Posterior cingulate gyrus (tissue), 11 donors: ENCODE measurements at regions not wholly inside any gene's neighbourhood (a gene's known extent, or its start where the extent isn't known, plus 50 kb on each side); places are given as distances from the start of the nearest gene placed in this dataset.

ENCODE experiments used
- DNase-seq, 10 donors: peaks; one replicate each; pipeline versions ENCODE4 v3.0.0 to v3.0.0-alpha.2; 2020 to 2021; ENCODE audit warnings: mixed read lengths in 3 of 10
- intact Hi-C: fragments of 100-400 bp; cut with DNase I; formaldehyde crosslinking; loops from one replicate; pipeline ENCODE4 v1.15.1; 2023

DNA sequence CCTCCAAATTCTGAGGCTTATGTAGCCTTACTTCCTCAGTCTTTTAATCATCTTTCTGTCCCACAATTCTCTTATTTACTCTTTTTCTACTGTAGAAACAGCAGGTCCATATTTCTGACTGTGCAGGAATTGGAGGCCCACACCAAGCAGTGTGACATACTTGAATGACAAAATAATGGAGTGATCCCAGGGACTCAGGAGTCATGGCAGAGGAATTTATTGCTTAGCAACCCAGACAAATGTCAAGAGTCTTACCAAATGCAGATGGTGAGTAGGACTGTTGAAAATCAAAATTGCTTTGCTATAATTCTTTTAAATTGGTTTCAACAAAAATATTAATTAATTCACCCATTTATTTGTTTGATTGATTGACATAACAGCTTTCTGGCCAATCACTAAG, 59.9 kb downstream of the HTR1B start:
- DNase-seq, result no peak
- intact Hi-C loops, result no loop called here

DNA sequence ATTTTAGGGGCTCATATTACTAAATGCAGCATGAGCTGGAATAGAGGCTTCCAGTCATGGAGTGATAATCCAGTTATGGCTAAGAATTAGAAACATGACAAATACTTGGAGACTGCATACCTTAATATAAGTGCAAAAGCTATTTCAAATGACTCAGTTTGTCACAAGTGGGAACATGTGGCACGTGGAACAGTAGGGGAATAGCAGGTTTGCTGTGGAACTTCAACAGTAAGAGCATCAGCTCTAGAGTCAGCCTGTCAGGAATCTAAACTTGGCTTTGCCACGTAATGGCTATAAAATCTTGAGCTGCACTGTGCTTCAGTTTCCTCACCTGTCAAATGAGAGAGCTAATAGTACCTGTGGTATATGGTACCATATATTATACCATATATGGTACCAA, 62.1 kb downstream of the HTR1B start:
- DNase-seq, result no peak
- intact Hi-C loops, result no loop called here

DNA sequence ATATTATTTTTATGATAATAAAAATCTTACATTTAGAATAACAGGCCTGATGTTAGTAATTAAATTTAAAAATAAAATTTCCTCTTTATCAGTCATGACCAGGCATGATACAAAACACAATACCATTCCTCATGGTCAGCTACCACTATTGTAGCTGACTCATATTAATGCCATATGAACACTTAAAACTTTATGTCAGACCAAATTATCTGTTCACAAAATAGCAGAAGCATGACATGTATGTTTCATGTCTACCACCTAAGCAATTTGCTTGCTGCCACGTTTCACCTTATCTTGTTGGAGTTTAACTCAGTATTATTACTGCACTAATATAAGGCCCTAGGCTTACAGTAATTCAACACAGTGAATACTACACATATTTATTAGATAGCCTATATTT, 65.7 kb downstream of the HTR1B start:
- no peak for DNase-seq
- intact Hi-C loops, result no loop called here

DNA sequence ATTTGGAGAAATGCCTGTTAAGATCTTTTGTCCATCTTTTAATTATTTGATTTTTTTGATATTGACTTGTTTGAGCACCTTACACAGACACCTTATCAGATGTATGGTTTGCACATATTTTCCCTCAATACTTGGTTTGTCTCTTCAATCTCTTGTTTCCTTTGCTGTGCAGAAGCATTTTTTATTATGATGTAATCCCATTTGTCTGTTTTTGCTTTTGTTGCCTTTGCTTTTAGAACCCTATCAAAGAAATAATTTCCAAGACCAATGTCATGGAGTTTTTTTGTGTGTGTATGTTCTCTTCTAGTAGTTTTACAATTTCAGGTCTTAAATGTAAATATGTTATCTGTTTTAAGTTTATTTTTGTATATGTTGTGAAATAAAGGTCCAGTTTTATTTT, 73.9 kb downstream of the HTR1B start:
- no peak for DNase-seq
- intact Hi-C loops, result no loop called here

DNA sequence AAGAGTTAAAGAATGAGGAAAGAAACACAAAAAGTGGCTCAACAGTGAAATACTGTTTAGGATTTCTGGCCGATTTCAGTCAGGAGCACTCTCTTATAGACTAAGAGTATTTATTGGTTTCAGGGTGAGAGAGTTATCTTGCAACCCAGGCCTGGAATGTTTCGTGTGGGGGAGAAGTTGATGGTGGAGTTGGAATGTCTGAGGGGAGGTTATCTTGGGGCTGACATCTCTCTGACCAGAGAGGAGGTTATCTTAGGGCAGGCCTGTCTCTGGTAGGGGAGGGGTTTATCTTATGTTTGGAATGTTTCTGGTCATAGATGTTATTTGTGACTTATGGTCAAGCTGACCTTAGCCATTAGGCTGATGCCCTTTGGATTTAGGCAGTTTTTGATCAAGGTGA, 80.3 kb downstream of the HTR1B start:
- intact Hi-C loops, result no loop called here
- no peak for DNase-seq

DNA sequence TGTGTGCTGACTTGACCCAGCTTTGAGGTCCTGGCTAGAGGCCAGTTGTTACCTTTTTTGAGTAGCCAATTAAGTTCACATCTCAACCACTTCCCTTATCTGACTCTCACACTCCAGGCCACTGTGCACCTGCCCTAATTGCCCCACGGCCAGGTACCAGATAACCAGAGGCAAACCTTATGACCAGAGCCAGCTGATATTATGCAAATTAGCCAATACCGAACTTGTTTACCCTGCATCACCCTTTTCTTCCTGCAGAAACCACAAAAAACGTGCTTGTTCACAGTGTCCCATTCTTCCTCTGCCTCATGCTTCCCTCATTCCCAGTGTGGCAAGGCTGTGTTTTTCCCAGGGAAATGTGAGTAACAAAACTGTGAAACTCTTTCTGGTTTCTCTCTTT, 89.3 kb downstream of the HTR1B start:
- no peak for DNase-seq

DNA sequence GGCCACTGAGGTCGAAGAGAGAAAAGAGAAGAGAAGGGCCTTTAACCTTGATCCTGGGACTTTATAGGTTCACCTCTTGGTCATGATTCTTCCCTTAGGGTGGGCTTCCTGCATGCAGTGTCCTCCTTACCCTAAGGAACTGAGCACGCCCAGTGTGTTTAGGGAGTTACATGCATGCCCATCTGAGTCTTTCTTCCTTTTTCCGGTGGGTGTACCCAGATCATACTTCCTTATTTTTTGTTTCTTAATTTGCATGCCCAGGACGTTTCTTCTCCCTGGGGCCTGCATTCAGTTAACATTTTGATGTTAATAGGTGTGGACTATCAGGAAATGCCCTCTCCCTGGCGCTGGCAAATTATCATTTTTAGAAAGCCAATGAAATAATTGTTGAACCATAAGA, 91.5 kb downstream of the HTR1B start:
- intact Hi-C loops, result no loop called here
- no peak for DNase-seq

More for the DNA sequence above, 89.3 kb downstream of the HTR1B start:
- intact Hi-C loops, result no loop called here

DNA sequence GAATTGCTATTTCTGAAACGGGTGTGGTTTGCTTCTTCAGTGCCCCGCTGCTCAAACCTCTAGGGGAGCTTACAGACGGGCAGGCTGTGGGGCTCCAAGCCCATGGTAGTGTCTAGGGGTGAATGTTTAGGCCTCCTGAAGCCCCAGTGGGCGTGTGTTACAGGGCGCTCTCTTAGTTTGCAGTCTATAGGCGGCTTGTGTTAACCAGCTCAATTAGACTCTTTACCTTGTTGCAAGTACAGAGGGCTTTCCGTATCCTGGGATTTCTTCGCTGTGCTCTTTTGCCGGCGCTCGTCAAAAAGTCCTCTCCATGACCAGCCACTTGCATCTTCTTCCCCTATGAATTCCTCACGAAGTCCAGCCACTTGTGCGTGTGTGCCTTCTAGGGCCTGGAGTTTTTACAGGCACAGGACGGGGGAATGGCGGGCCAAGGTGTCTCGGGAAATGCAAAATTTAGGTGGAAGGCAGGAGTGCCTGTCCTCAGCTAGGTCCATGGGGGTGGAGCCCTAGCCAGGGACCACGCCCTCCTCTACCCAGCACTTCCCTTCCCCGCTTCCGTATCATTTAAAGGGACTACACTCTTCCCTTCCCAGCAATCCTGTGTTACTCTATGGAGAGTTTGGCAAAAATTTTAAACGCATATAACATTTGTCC, 94.5 kb downstream of the HTR1B start:
- no peak for DNase-seq
- intact Hi-C loops, result no loop called here

DNA sequence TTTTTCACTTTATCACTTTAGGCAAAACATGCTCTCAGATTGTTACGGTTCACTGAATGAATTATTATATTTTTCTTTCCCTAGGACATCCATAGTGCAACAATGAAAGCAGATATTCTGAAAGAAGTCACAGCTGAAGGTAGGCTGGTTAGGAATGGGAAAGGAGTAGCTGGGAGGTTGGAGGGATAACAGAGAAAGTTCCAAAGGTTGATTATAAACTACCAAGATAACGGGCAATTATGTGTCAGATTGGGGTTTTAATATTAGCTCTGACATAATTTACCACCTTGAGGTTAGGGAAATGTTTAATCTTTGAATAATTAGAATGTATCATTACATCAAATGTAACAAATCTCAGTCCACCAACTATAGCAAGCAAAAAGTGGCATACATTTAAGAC, 96.5 kb downstream of the HTR1B start:
- DNase-seq, result no peak
- intact Hi-C loops, result no loop called here

DNA sequence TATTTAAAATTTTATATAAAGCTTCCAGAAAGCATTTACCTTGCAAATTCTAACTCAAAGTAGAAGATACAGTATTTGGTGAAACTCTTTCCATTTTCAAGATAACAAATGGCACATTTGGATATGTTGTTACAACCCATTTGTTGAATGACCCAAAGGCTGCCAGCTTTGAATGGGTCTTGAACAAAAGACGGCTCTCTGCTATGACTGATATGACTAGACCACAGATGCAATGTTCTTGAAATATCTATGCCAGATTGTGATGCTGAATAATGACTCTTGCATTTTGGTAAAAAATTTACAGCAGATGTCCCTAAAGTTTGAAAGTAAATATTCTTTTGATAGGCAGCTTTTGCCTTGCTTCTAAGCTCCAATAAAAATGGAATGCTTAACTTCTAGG, 99.6 kb downstream of the HTR1B start:
- DNase-seq, result no peak
- intact Hi-C loops, result no loop called here

DNA sequence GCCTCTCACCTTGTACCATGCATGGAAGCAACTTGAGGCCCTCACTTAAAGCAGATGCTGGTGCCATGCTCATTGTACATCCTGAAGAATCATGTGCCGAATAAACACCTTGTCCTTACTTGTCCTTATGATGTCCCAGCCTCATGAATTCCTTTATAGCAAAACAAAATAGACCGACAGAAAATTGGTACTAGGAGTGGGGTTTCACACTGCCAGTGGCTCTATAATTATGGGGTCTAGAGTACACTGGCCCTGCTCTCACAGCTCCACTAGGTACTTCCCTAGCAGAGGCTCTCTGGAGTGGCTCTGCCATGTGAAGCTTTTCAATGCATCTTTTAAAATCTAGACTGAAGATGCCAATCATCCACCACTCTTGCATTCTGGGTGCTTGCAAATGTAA, 101.2 kb downstream of the HTR1B start:
- DNase-seq, result no peak
- intact Hi-C loops, result no loop called here

DNA sequence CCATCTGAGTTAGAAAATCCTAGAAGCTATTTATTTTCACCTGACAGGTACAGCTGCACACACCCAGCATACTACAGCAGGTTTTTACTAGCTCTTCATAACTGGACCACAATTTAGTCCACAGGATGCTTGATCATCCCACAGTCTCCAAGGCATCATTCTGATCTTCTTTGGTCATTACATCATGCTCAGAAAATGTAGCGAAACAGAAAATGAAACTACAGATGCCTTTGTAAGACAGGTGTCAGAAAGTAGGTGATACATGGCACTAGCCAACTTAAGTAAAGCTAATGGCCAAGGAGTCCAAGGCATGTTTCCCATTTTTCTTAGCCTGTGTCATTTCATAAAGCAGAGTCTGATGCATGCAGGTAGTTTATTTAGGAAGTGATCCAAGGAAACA, 102.3 kb downstream of the HTR1B start:
- intact Hi-C loops, result no loop called here
- DNase-seq, result no peak

DNA sequence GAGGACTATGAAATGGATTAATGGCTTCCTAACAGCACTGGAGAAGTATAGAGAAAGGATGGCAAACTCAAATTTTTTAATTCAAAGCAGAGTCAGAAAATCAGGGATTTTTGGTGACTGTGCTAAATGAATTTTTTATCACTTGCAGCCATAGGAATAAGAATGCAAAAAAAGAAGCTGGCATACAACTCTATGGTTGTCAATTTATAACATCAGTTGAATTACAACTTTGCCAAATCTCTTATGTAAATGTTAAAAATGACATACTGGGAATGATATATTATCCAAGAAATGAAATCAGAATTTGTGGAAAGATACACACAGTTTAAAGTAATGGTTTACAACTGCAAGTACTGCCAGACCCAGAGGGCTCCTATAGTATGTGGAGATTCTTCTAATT, 106.5 kb downstream of the HTR1B start:
- intact Hi-C loops, result no loop called here
- no peak for DNase-seq

DNA sequence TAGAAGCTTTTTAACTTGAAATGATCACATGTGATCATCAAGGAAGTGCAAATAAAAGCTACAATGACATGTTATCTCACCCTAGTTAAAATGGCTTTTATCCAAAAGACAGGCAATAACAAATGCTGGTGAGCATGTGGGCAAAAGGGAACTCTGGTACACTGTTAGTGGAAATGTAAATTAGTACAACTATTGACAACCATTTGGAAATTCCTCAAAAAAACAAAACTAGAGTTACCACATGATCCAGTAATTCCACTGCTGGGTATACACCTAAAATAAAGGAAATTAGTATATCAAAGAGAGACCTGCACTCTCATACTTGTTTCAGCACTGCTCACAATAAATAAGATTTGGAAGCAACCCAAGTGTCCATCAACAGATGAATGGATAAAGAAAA, 108.7 kb downstream of the HTR1B start:
- no peak for DNase-seq

DNA sequence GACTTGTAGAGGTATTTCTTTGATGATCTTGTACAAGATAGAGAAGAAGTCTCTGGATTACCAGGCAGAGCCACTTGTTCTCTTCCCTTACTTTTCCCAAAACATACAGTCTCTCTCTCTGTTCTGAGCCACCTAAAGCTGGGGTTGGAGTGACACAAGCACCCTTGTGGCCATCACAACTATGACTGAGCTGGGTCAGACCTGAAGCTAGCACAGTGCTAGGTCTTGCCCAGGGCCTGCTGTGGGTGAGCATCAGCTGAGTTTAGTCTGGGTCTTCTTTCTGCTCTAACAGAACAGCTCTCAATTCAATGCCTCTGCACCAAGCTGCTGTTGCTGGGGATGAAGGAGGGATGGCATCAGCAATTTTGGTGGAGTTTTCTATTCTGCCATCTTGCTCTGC, 110.2 kb downstream of the HTR1B start:
- intact Hi-C loops, result no loop called here
- DNase-seq, result no peak

More for the DNA sequence above, 108.7 kb downstream of the HTR1B start:
- intact Hi-C loops, result no loop called here

DNA sequence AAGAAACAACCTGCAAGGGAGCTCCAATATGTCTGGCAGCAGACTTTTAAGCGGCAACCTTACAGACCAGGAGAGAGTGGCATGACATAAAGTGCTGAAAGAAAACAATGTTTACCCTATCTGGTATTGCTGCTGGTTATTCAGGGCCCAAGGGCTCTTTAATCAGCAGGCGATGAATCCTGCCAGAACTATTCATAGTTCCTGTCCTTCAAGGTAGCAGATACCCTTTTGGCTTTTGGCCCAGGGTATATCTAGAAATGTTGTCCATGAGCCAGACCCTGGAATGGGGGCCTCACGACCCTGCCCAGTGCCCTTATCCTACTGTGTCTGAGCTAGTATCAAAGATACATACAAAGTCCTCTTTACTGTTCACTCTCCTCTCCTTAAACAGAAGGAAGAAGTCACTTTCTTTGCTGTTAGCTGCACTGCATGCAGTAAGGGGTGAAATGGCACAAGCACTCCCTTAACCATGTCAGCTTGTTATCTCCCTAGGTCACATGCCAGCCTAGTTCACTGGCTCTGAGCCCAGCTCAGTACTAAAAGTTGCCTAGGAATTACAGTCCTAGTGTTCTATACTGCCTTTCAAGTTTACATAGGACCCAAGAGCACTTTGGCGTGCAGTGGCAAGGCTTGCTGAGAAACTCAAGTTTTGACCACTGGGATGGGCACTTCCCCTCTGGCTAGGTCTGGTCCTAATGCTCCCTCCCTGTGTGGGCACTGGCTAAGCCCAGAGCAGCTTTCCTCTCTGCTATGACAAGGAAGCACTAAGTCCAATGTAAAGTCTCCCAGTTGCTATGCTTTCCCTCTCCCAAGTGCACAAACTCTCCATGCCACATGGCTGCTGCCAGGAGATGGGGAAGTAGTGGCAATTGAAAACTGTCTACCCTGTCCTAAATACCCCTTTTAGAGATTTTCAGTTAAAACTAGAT, 122.0 kb downstream of the HTR1B start:
- DNase-seq, result no peak
- intact Hi-C loops, result no loop called here

DNA sequence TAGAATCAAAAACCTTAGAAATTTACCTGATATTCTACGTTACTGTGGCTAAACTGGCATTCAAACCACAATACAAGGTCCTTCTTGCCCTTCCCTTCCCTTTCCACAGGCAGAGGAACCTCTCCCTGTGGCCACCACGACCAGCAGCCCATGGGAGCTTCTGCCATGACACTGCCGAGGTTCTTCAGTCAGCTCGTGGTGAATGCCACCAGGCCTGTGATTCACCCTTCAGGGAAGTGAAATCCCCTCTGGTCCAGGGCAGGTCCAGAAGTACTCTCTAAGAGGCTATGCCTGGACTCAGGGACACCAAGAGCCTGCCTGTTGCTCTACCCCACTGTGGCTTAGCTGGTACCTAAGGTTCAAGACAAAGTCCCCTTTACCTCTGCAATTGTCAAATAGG, 123.0 kb downstream of the HTR1B start:
- peak in 1 of 10 donors; percentile 55 for DNase-seq
- intact Hi-C loops, result no loop called here

DNA sequence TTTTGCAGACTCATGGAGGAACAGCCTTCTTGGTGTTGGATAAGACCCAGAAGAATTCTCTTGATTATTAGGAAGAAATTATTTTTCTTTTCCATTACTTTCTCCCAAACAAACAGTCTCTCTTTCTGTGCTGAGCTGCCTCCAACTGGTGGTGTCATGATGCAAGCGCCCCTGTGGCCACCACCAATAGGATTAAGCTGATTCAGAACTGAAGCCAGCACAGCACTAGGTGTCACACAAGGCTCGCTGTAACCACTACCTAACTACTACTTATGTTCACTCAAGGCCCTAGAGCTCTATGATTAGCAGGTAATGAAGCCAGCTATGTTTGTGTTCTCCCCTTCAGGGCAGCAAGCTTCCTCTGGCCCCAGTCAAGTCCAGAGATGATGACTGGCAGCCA, 123.4 kb downstream of the HTR1B start:
- intact Hi-C loops, result no loop called here
- no peak for DNase-seq

DNA sequence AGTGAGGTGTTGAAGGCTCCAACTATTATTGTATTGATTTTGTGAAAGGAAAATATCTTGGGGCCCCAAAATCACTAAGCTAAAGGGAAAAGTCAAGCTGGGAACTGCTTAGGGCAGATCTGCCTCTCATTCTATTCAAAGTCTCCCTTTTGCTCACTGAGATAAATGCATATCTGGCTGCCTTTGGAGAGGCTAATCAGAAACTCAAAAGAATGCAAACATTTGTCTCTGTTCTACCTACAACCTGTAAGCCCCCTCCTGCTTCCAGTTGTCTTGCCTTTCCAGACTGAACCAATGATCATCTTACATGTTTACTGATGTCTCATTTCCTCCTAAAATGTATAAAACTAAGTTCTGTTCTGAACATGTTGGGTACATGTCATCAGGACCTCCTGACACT, 125.9 kb downstream of the HTR1B start:
- intact Hi-C loops, result no loop called here
- DNase-seq, result no peak

DNA sequence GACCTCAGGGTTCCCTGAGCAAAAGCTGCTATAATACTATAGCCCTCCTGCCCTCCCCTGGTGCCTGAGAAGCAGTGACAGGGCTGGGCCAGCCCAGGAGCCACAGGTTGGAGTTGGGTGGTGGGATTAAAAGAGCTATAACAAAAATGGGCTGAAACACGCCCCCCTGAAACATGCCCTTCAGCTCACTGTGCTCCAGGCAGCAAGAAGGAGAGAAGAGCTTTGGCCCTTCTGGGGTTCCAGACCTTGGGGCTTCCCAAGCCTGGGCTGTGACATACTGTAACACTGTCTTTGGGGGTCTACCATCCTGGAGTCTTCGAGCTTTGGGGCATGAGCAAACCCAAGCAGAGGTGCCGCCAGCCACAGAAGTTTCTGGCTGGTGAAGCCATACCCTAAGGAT, 129.2 kb downstream of the HTR1B start:
- intact Hi-C loops, result no loop called here
- DNase-seq, result peak in 1 of 10 donors; percentile 59

DNA sequence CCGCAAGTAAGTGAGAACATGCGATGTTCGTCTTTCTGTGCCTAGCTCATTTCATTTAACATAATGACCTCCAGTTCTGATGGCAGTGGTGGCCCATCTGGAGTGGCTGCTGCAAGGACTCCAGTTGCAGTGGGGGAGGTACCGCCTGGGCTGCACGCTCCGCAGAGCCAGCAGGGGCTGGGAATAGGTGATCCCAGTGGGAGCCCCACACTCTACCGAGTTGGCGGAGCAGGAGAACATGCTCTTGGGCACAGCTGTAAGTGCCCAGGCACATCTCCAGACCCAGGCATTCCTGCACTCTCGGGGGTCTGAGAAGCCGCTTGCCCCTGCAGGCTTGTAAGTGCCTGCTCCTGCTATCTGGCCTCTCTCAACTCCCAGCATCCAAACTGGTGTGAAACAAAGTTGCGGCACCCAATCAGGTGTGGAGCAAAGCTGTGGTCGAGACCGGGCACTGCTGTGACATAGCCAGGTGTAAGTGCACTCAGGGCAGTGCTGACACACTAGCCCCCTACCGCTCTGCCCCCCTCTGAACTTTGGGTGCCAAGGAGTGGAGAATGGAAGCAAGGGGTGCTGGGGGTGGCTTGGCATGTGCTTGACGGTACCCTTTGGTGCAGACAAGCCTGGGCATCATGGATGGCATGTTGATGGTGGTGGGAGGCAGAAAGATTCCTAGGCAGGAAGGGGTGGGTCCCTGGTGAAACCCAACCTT, 130.2 kb downstream of the HTR1B start:
- intact Hi-C loops, result no loop called here
- DNase-seq, result peak in 2 of 10 donors; percentile 44 to 54

DNA sequence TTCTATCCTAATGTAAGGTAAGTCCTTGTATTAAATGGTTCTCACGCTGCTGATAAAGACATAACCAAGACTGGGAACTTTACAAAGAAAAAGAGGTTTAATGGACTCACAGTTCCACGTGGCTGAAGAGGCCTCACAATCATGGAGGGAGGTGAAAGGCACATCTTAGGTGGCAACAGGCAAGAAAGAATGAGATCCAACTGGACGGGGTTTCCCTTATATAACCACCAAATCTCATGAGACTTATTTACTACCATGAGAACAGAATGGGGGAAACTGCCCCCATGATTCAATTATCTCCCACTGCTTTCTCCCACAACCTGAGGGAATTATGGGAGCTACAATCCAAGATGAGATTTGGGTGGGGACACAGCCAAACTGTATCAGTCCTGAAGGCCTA, 136.6 kb downstream of the HTR1B start:
- no peak for DNase-seq
- intact Hi-C loops, result no loop called here
